ENCODE measurements at regions not wholly inside any gene's neighbourhood (a gene's known extent, or its start where the extent isn't known, plus 50 kb on each side); places are given as distances from the start of the nearest gene placed in this dataset.

DNA sequence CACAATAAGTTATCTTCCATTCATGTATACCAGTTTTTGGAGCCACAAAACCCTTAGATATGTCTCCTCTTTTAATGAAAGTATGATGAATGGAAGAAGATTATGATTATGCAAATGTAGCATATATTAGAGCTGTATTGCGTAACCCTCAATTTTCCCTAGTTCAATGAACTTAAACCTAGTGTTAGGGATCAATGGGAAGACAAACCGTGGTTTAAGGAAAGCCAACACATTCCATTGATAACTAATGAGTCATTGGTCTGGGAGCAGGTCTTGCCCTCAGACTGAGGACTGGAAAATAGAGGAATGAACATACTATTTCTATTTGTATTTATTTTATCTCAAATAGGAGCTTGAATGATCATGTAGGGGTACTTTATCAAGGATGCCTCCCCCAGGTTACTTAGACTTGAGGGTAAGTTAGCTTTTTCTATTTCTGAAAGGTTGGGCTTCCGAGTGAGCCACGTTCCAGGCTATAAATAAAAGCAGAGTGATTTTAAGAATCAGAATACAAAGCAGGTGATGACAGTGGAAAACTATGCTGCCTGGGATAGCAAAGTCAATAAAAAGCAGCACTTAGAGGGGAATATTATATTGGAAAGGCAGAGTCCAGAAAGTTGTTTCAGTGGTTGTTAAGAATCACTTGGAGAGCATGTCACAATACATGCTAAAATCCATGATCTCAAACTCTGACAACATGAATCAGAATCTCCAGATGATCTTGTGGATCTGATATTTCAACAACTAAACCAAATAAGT lies 356.0 kb downstream of the ADAM29 start:
- TF ChIP-seq, protein P1, sequence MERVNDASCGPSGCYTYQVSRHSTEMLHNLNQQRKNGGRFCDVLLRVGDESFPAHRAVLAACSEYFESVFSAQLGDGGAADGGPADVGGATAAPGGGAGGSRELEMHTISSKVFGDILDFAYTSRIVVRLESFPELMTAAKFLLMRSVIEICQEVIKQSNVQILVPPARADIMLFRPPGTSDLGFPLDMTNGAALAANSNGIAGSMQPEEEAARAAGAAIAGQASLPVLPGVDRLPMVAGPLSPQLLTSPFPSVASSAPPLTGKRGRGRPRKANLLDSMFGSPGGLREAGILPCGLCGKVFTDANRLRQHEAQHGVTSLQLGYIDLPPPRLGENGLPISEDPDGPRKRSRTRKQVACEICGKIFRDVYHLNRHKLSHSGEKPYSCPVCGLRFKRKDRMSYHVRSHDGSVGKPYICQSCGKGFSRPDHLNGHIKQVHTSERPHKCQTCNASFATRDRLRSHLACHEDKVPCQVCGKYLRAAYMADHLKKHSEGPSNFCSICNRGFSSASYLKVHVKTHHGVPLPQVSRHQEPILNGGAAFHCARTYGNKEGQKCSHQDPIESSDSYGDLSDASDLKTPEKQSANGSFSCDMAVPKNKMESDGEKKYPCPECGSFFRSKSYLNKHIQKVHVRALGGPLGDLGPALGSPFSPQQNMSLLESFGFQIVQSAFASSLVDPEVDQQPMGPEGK (CRISPR knock-in tag; IDR thresholded peaks at IDR 0.05; ENCODE audit: borderline replicate concordance), result no peak
- TF ChIP-seq SNAI2 (CRISPR knock-in tag; IDR thresholded peaks at IDR 0.05) (no peak), CREB5 (CRISPR knock-in tag; IDR thresholded peaks at IDR 0.05; ENCODE audit: low read depth) (no peak), ISL1 (CRISPR knock-in tag; IDR thresholded peaks at IDR 0.05) (no peak), ZC3H10 (CRISPR knock-in tag; IDR thresholded peaks at IDR 0.05) (no peak), ARNTL (CRISPR knock-in tag; IDR thresholded peaks at IDR 0.05; ENCODE audit: borderline replicate concordance, low read depth) (no peak), ZNF565 (CRISPR knock-in tag; conservative IDR thresholded peaks at IDR 0.05; ENCODE audit: low read depth) (no peak), TCF4 (CRISPR knock-in tag; IDR thresholded peaks at IDR 0.05; ENCODE audit: borderline replicate concordance) (no peak), PPARA (CRISPR knock-in tag; IDR thresholded peaks at IDR 0.05; ENCODE audit: borderline replicate concordance) (no peak), CSDC2 (CRISPR knock-in tag; IDR thresholded peaks at IDR 0.05) (no peak), TSHZ2 (CRISPR knock-in tag; IDR thresholded peaks at IDR 0.05) (no peak)
